Activated T-cell treated with anti-CD3 and anti-CD28 coated beads, Interleukin-2, amount 50 U/mL, for 4 hours (primary cell): ENCODE measurements at regions not wholly inside any gene's neighbourhood (a gene's known extent, or its start where the extent isn't known, plus 50 kb on each side); places are given as distances from the start of the nearest gene placed in this dataset.

ENCODE experiments used
- ATAC-seq, 2 donors: fragments of 200-7000 bp; cut with Tn5 transposase; one replicate each; pipeline ENCODE4 v1.10.0; 2021
- DNase-seq: peaks from one replicate; pipeline ENCODE4 v3.0.0-alpha.2; 2020
- H3K27me3 Mint-ChIP-seq: one replicate; pipeline ENCODE4 v1.8.0; 2021; ENCODE audit warnings: low read depth, mixed read lengths
- H3K36me3 Mint-ChIP-seq: one replicate; pipeline ENCODE4 v1.8.0; 2022; ENCODE audit warnings: mixed read lengths; ENCODE audit not compliant: insufficient read depth
- H3K4me1 Mint-ChIP-seq: one replicate; pipeline ENCODE4 v1.8.0; 2021; ENCODE audit warnings: low read depth, mixed read lengths
- H3K4me3 Mint-ChIP-seq: one replicate; pipeline ENCODE4 v1.8.0; 2021; ENCODE audit warnings: mild to moderate bottlenecking, moderate library complexity, mixed read lengths
- H3K9me3 Mint-ChIP-seq: one replicate; pipeline ENCODE4 v1.8.0; 2021; ENCODE audit warnings: mixed read lengths

- Mint-ChIP-seq H3K4me3 (no peak overlapping the region), H3K4me1 (no peaks in the 10 kb centered on the region), H3K9me3 (no peaks in the 10 kb centered on the region), H3K36me3 (no peaks in the 10 kb centered on the region), H3K27me3 (no peaks in the 10 kb centered on the region)
- ATAC-seq (no peak), DNase-seq (no peak)
Observed at GRCh38 chr2:15720561-15721307, 129.1 kb downstream of the DDX1 start.

- no peaks in the 10 kb centered on the region for H3K9me3 Mint-ChIP-seq
- ATAC-seq (no peak), DNase-seq (no peak)
- no peaks in the 10 kb centered on the region for H3K36me3 Mint-ChIP-seq
- peaks cover 3% of the 10 kb centered on the region for H3K27me3 Mint-ChIP-seq
- H3K4me1 Mint-ChIP-seq, result no peaks in the 10 kb centered on the region
- H3K4me3 Mint-ChIP-seq, result no peak overlapping the region
Observed at GRCh38 chr2:15721411-15722067, 129.9 kb downstream of the DDX1 start.

- Mint-ChIP-seq H3K36me3 (no peaks in the 10 kb centered on the region), H3K9me3 (no peaks in the 10 kb centered on the region), H3K4me1 (no peaks in the 10 kb centered on the region), H3K4me3 (no peak overlapping the region), H3K27me3 (peaks cover 4% of the 10 kb centered on the region)
- ATAC-seq (no peak), DNase-seq (no peak)
Observed at GRCh38 chr2:15722980-15723379, 131.3 kb downstream of the DDX1 start.

- H3K4me3 Mint-ChIP-seq, result no peak overlapping the region
- H3K4me1 Mint-ChIP-seq, result no peaks in the 10 kb centered on the region
- H3K36me3 Mint-ChIP-seq, result no peaks in the 10 kb centered on the region
- DNase-seq, result no peak
- no peaks in the 10 kb centered on the region for H3K9me3 Mint-ChIP-seq
- peaks cover 4% of the 10 kb centered on the region for H3K27me3 Mint-ChIP-seq
- ATAC-seq, result no peak
Observed at GRCh38 chr2:15724235-15724634, 132.6 kb downstream of the DDX1 start.

GRCh38 chr2:15725101-15725781, 133.6 kb downstream of the DDX1 start:
- no peaks in the 10 kb centered on the region for H3K4me1 Mint-ChIP-seq
- no peak for ATAC-seq

GRCh38 chr2:15725782-15726112, 134.1 kb downstream of the DDX1 start:
- ATAC-seq, result no peak
- no peaks in the 10 kb centered on the region for H3K9me3 Mint-ChIP-seq
- DNase-seq, result no peak
- H3K27me3 Mint-ChIP-seq, result peaks cover 4% of the 10 kb centered on the region
- H3K4me1 Mint-ChIP-seq, result no peaks in the 10 kb centered on the region
- no peaks in the 10 kb centered on the region for H3K36me3 Mint-ChIP-seq
- H3K4me3 Mint-ChIP-seq, result no peak overlapping the region

More at GRCh38 chr2:15725101-15725781, 133.6 kb downstream of the DDX1 start:
- Mint-ChIP-seq H3K4me3 (no peak overlapping the region), H3K27me3 (peaks cover 4% of the 10 kb centered on the region), H3K9me3 (no peaks in the 10 kb centered on the region), H3K36me3 (no peaks in the 10 kb centered on the region)
- DNase-seq, result no peak

GRCh38 chr2:15726321-15727057, 134.8 kb downstream of the DDX1 start:
- Mint-ChIP-seq H3K4me1 (no peaks in the 10 kb centered on the region), H3K4me3 (no peak overlapping the region), H3K27me3 (peaks cover 4% of the 10 kb centered on the region), H3K36me3 (no peaks in the 10 kb centered on the region), H3K9me3 (no peaks in the 10 kb centered on the region)
- ATAC-seq, result no peak
- DNase-seq, result no peak

- Mint-ChIP-seq H3K4me1 (no peaks in the 10 kb centered on the region), H3K27me3 (peaks cover 6% of the 10 kb centered on the region)
Observed at GRCh38 chr2:15727396-15728244, 136.0 kb downstream of the DDX1 start.

GRCh38 chr2:15728245-15728938, 136.7 kb downstream of the DDX1 start:
- no peak for DNase-seq
- ATAC-seq, result no peak
- Mint-ChIP-seq H3K4me1 (no peaks in the 10 kb centered on the region), H3K36me3 (no peaks in the 10 kb centered on the region), H3K27me3 (peaks cover 6% of the 10 kb centered on the region), H3K4me3 (no peak overlapping the region), H3K9me3 (no peaks in the 10 kb centered on the region)

More at GRCh38 chr2:15727396-15728244, 136.0 kb downstream of the DDX1 start:
- no peaks in the 10 kb centered on the region for H3K36me3 Mint-ChIP-seq
- no peak overlapping the region for H3K4me3 Mint-ChIP-seq
- no peaks in the 10 kb centered on the region for H3K9me3 Mint-ChIP-seq
- DNase-seq (no peak), ATAC-seq (no peak)

GRCh38 chr2:15729001-15729400, 137.3 kb downstream of the DDX1 start:
- no peaks in the 10 kb centered on the region for H3K4me1 Mint-ChIP-seq
- no peak for ATAC-seq

GRCh38 chr2:15729709-15730544, 138.3 kb downstream of the DDX1 start:
- DNase-seq (no peak), ATAC-seq (no peak)
- H3K36me3 Mint-ChIP-seq, result no peaks in the 10 kb centered on the region
- no peaks in the 10 kb centered on the region for H3K9me3 Mint-ChIP-seq
- peaks cover 6% of the 10 kb centered on the region for H3K27me3 Mint-ChIP-seq
- H3K4me3 Mint-ChIP-seq, result no peak overlapping the region
- H3K4me1 Mint-ChIP-seq, result no peaks in the 10 kb centered on the region

More at GRCh38 chr2:15729001-15729400, 137.3 kb downstream of the DDX1 start:
- DNase-seq, result no peak
- no peak overlapping the region for H3K4me3 Mint-ChIP-seq
- H3K9me3 Mint-ChIP-seq, result no peaks in the 10 kb centered on the region
- peaks cover 6% of the 10 kb centered on the region for H3K27me3 Mint-ChIP-seq
- no peaks in the 10 kb centered on the region for H3K36me3 Mint-ChIP-seq

- DNase-seq, result no peak
- Mint-ChIP-seq H3K27me3 (peaks cover 6% of the 10 kb centered on the region), H3K4me3 (no peak overlapping the region), H3K4me1 (no peaks in the 10 kb centered on the region), H3K36me3 (no peaks in the 10 kb centered on the region), H3K9me3 (no peaks in the 10 kb centered on the region)
- peak in 1 of 2 donors; percentile 29 for ATAC-seq
Observed at GRCh38 chr2:15730545-15731212, 139.0 kb downstream of the DDX1 start.
